T47D (cell line): ENCODE measurements at regions not wholly inside any gene's neighbourhood (a gene's known extent, or its start where the extent isn't known, plus 50 kb on each side); places are given as distances from the start of the nearest gene placed in this dataset.

Experiments used
- DNase-seq, 2 experiments: peaks; one replicate each; pipeline versions ENCODE4 v3.0.0 to v3.0.0-alpha.2; 2011 to 2012; ENCODE audit warnings: low read depth in 1 of 2, low spot score in 1 of 2
- JUND ChIP-seq: IDR thresholded peaks from 2 replicates; pipeline ENCODE4 v1.6.1; 2012; ENCODE audit warnings: low read depth
- in situ Hi-C: cut with HindIII; loops from 2 replicates; pipeline ENCODE4 v1.10.0; 2016; ENCODE audit warnings: low sequenced_read_pairs, low pct_unique_long_range_greater_than_20kb

DNA sequence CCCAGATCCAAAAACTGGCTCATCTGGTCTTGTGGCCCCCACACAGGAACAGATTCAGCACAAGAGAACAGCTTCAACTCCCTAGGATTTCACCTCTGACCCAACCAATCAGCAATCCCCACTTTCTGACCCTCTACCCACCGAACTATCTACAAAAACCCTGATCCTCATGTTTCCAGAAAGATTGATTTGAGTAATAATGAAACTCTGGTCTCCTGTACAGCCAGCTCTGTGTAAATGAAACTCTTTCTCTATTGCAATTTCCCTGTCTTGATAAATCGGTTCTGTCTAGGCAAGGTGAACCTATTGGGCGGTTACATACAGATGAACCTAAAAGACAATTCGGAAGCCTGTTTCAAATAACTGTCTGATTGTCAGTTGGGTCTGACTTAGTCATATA lies 847.6 kb upstream of the ALCAM start:
- in situ Hi-C loops = no loop called here
- TF ChIP-seq JUND = no peak
- no peak for DNase-seq

DNA sequence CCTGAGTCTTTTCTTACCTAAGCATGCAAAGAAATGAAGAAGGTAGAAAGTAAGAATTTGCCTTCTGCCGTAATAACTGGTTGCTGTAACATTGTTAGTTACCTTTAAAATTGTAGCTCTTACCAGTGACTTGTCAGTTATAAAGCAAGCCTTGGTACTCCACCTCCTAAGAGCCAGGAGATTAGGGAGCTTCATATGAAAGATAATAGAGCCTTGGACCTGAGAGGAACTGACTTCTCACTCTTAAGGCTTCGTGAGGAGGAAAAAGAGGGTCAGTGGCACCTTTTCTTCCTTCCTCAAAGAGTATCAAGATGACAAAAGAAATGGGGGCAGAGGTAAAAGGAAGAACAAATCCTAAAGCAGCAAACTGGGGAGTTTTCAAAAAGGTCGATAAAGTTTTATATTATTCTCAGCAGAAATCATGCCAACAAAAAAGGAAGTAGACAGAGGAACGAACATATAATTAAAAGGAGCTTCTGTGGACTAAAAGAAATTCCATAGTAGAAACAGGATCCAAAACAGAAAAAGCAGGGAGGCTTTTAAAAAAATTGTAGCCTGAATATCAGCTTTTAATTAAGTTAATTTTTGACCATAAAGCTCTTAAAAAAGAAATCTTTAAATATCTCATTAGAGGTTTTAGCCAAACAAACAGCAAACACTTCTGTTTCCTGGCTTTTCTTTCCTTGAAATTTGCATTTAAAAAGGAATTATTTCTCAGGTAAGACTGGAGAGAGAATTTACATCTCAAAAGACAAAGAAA lies 847.1 kb upstream of the ALCAM start:
- no peak for TF ChIP-seq JUND
- no peak for DNase-seq
- in situ Hi-C loops = no loop called here

DNA sequence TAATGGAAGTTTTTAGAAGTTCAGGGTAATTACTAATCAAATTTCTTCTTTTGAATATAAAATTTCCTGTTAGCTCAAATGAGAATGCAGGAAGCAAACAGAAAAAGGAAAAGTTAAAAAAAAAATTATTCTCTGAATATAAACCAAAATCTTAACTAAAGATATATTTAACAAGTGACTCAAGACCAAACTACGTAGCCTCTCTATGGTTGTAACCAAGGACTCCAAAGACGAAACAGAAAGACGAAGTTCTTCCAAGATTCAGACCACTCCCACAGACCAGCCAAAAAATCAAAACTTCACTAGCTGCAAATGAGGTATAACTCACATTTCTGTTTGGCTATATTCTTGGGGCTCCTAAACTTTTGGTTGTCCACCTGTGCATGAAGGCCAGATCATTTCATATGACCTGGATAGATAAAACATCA lies 846.5 kb upstream of the ALCAM start:
- in situ Hi-C loops = no loop called here
- TF ChIP-seq JUND = no peak
- DNase-seq = no peak

DNA sequence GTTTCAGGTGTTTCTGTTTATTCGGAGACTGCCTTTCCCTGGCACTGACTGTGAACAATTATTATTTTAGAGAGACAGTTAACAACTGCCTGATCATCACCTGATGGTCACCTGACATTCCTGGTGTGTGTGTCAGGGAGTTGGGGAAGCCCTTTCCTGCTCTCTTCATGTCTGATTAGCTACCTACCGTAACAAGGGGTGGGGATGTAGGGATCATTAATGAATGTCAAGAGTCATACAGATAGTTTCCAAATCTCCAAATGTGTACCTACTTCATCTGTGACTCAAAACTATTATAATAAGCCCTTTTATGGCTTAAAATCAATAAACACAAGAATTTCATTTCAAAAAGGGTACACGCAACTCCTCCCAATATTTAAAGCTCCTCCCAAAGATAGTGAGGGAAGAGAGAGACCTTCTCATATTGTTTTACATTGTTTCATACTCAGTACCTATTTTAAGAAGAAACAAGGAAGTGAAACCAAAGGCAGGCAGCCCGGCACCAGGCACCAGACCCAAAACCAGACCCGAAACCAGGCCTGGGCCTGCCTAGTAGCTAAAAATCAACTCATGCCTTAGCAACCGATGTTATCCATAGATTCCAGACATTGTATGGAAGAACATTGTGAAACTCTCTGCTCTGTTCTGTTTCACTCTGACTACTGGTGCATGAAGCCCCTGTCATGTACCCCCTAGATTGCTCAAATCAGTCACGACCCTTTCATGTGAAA lies 844.9 kb upstream of the ALCAM start:
- DNase-seq = no peak
- in situ Hi-C loops = no loop called here
- no peak for TF ChIP-seq JUND

DNA sequence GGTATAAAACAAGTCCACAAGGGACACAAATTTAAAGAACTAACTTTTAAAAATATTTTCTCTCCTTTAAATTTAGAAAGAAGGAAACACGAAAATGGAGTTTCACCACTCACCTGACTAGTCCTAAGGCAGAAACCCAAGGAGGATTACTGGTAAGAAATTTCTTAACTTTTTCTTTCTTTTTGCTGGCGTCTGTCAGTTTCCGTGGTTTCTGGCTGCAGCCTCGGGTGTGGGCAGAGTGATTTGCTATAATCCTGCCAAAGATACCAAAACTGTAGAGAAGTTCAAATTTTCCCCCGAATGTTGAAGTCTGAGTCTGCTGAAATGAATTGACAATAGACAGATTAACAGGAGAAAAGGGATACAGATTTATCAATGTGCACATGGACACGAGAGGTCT lies 843.6 kb upstream of the ALCAM start:
- in situ Hi-C loops = no loop called here
- TF ChIP-seq JUND = no peak
- DNase-seq = no peak

DNA sequence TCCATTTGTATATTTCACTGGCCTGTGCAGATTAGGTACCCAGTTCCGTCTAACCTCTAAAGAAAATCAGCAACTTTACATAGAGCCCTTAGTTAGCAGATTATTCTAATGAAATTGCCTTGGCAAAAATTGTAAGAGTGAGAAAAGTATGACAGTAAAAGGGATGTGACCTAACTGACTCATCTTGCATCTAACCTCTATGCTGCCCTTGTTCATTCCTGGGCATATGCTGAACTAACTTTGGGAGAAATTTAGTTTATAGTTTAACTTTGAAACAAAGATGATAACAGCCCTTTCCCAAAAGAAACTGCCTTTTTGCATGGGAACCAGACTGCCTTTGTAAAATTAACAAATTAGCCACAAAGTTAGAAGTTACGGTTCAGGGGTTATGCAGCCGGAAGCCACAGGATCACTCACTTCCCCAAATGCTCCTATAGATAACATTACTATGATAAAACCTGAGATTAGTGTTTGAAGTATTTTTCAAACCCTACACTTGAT lies 839.8 kb upstream of the ALCAM start:
- DNase-seq = no peak
- no peak for TF ChIP-seq JUND
- in situ Hi-C loops = no loop called here

DNA sequence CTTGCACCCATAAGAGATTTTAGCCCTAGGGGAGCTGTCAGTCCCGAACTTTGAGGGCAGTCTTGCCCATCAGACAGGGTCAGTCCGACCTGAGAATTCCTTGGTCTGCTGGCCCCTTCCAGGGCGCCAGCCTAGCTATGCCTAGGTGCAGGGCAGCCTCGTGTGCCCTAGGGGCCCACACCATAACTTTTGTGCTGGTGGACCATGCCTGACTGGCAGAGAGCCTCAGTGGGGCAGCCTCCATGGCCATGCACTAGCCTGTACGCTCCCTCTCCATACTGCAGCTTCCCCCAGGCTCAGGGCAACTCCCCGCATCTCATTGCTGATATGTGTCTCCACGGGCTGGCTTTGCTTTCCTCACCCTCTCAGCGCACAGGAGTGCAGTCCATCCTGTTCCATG lies 835.8 kb upstream of the ALCAM start:
- DNase-seq = no peak
- in situ Hi-C loops = no loop called here
- no peak for TF ChIP-seq JUND

DNA sequence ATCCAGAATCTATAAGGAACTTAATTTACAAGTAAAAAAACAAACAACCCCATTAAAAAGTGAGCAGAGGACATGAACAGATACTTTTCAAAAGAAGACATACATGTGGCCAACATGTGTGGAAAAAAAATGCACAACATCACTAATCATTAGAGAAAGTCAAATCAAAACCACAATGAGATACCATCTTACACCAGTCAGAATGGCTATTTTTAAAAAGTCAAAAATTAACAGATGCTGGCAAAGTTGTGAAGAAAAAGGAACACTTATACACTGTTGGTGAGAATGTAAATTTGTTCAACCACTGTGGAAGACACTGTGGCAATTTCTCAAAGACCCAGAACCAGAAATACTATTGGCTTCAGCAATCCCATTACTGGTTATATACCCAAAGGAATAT lies 830.0 kb upstream of the ALCAM start:
- TF ChIP-seq JUND = no peak
- no peak for DNase-seq
- in situ Hi-C loops = no loop called here

DNA sequence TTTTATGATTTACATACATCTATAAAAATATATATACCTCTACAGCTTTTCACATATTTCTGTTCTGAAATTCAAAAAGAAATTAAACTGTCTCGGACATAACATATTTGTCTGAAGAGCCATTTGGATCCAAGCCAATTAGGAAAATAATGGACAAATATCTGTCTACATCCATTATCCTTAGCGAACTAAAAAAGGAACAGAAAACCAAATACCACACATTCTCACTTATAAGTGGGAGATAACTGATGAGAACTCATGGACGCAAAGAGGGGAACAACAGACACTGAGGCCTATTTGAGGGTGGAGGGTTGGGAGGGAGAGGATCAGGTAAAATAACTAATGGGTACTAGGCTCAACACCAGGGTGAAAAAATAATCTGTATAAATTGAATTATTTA lies 829.4 kb upstream of the ALCAM start:
- DNase-seq = no peak
- in situ Hi-C loops = no loop called here
- no peak for TF ChIP-seq JUND

DNA sequence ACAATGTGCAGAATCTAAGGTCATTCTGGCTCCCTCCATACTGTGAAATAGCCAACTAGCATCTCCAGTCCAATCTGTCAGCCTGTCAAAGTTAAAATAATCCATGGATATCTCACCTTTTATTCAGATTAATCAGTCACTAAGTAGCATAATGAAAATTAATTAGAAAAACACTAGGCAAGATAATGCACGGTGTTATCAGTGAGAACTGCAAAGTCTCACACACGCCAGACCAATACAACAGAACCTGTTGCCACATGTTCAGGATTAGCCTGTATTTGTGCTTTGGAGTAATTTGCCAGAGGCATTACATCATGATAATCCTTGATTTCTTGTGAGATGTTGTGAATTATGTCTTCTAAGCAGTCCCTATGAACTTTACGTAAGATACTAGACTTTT lies 820.4 kb upstream of the ALCAM start:
- no peak for DNase-seq
- in situ Hi-C loops = no loop called here
- TF ChIP-seq JUND = no peak

DNA sequence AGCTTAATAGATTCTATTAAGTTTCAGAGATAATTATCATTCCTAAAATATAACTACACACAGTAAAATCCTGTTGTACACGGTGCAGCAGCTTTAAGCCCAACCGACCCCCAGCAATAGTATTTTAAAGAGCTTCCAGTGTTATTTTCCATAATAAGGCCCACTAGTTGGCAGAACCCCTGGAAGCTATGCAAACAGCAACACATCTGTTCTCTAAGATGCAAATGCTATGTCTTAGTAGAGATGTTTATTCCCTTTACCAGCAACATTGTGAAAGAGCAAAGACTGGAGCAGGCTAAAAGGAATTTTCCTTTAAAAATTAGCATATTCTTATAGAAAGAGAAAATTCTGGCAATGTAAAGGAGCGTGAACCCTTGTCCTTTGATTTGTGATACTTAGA lies 819.7 kb upstream of the ALCAM start:
- in situ Hi-C loops = no loop called here
- no peak for TF ChIP-seq JUND
- no peak for DNase-seq

DNA sequence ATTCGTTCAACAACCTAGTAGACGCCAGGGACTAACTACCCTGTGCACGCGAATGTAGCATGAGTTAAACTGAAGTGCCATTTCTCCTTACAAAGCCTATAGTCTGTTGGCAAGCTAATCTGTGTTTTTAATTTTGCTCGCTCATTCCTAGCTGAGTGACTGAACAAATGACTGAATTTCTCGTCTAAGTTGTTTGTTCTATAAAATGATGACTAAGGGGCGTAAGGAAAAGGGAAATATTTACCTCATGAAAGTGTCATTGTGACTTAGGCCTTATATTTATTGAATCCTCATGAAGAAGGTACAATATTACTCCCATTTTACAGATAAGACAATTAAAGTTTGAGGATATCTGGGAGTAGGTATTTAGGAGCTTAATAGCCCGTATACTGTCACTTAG lies 818.3 kb upstream of the ALCAM start:
- DNase-seq = no peak
- TF ChIP-seq JUND = no peak
- in situ Hi-C loops = no loop called here

DNA sequence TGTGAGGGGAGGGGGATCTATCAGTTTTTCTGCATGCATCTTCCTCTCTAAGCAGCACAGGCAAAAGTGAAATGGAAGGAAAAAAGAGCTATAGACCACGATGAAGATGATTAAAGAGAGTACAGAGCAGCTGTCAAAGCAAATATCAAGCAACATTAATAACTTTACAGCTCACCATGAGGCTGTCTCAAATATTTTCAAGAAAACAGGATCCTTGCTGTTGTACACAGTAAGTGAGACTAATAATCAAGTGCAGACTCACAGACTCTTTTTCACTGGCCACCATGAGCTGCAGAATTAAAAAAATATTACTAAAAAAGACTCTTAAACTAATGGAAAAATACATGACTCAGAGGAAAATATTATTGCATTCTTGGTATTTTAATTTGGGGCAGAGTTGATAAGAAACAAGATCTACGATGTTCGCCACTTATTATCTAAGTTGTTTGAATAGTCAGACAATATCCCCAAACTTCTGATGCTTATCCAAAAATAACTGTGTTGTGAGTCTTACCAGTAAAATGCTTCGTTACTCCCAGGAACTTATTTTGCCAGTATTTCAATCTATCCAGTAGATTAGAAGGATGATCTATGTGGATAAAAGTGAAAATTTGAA lies 817.5 kb upstream of the ALCAM start:
- TF ChIP-seq JUND = no peak
- in situ Hi-C loops = no loop called here
- no peak for DNase-seq

DNA sequence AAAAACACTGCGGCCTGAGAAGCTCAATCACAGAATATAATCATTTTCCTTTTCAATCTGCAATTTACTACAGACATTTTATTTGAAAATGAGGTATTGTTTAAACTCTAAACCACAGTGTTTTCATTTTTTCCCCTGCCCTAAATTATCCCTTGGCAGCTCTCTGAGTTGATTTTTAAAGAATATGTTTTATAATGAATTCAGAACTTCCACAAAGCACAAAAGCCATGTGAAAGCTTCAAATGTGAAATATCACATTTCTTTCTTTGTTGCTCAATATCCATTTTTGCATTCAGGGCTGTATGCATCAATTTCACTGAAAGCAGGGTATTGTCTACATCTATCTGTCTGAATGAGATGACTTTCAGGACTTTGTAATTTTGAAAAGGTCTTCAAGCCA lies 813.6 kb upstream of the ALCAM start:
- TF ChIP-seq JUND = no peak
- no peak for DNase-seq
- in situ Hi-C loops = no loop called here
